NCI-H446 treated with DMSO at 0.1 percent for 48 hours (cell line): ENCODE measurements at regions not wholly inside any gene's neighbourhood (a gene's known extent, or its start where the extent isn't known, plus 50 kb on each side); places are given as distances from the start of the nearest gene placed in this dataset.

Experiments used
- DNase-seq: peaks from one replicate; lab custom pipeline; 2025; lab: John Stamatoyannopoulos, UW

GRCh38 chr13:33626407-33626806 lies 191.5 kb upstream of the RFC3 start:
- DNase-seq = no peak

GRCh38 chr13:33628662-33629061 lies 189.3 kb upstream of the RFC3 start:
- no peak for DNase-seq

GRCh38 chr13:33629605-33630360 lies 188.2 kb upstream of the RFC3 start:
- DNase-seq = no peak

GRCh38 chr13:33633701-33634545 lies 184.0 kb upstream of the RFC3 start:
- DNase-seq = no peak

GRCh38 chr13:33634546-33634982 lies 183.4 kb upstream of the RFC3 start:
- no peak for DNase-seq

- no peak for DNase-seq
These were observed 181.7 kb upstream of the RFC3 start for GRCh38 chr13:33636243-33636642.

- DNase-seq = no peak
These were observed 180.8 kb upstream of the RFC3 start for GRCh38 chr13:33636955-33637670.

- peak; percentile 75 for DNase-seq
These were observed 179.8 kb upstream of the RFC3 start for GRCh38 chr13:33637978-33638743.

GRCh38 chr13:33639158-33639557 lies 178.8 kb upstream of the RFC3 start:
- DNase-seq = peak; percentile 80

GRCh38 chr13:33639626-33640080 lies 178.3 kb upstream of the RFC3 start:
- DNase-seq = peak; percentile 85

- no peak for DNase-seq
These were observed 177.1 kb upstream of the RFC3 start for GRCh38 chr13:33640832-33641231.

GRCh38 chr13:33642374-33643065 lies 175.4 kb upstream of the RFC3 start:
- DNase-seq = no peak

- no peak for DNase-seq
These were observed 173.1 kb upstream of the RFC3 start for GRCh38 chr13:33644581-33645543.

GRCh38 chr13:33645591-33646554 lies 172.1 kb upstream of the RFC3 start:
- no peak for DNase-seq

GRCh38 chr13:33649212-33649878 lies 168.6 kb upstream of the RFC3 start:
- no peak for DNase-seq

- no peak for DNase-seq
These were observed 166.2 kb upstream of the RFC3 start for GRCh38 chr13:33651766-33652165.

- no peak for DNase-seq
These were observed 160.7 kb upstream of the RFC3 start for GRCh38 chr13:33657274-33657673.

- no peak for DNase-seq
These were observed 158.5 kb upstream of the RFC3 start for GRCh38 chr13:33659466-33659865.
